GM12873 (cell line): ENCODE measurements at regions not wholly inside any gene's neighbourhood (a gene's known extent, or its start where the extent isn't known, plus 50 kb on each side); places are given as distances from the start of the nearest gene placed in this dataset.
A peak's percentile ranks its signal among the peaks of the same experiment; 100 is the strongest.

ENCODE experiments used
- TF ChIP-seq, protein P1 (sequence below): IDR thresholded peaks from 2 replicates; pipeline ENCODE4 v1.5.1; 2012; ENCODE audit warnings: low read depth, mild to moderate bottlenecking, moderate library complexity, low read length, control low read depth; ENCODE audit not compliant: insufficient read depth; ENCODE audit errors: missing control alignments

DNA sequence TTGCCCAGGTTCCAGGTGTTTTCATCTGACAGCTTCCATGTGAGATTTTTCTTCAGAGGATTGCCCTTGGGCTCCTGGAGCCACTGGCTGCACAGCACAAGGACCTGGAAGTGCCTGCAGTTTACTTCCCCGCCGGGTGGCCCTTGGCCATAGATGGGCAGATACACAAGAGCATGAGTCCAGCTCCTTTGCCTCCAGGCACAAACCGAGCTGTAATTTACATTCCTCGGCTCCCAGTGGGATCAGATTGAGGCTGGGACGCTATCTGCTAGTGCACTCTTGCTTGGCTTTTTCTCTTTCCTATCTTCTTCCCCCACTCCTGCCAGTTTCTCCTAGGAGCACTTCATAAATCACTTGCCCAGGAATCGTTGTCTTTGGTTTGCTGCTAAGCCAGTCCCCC lies 85.4 kb upstream of the RALY start:
- TF ChIP-seq, protein P1, sequence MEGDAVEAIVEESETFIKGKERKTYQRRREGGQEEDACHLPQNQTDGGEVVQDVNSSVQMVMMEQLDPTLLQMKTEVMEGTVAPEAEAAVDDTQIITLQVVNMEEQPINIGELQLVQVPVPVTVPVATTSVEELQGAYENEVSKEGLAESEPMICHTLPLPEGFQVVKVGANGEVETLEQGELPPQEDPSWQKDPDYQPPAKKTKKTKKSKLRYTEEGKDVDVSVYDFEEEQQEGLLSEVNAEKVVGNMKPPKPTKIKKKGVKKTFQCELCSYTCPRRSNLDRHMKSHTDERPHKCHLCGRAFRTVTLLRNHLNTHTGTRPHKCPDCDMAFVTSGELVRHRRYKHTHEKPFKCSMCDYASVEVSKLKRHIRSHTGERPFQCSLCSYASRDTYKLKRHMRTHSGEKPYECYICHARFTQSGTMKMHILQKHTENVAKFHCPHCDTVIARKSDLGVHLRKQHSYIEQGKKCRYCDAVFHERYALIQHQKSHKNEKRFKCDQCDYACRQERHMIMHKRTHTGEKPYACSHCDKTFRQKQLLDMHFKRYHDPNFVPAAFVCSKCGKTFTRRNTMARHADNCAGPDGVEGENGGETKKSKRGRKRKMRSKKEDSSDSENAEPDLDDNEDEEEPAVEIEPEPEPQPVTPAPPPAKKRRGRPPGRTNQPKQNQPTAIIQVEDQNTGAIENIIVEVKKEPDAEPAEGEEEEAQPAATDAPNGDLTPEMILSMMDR: no peak

DNA sequence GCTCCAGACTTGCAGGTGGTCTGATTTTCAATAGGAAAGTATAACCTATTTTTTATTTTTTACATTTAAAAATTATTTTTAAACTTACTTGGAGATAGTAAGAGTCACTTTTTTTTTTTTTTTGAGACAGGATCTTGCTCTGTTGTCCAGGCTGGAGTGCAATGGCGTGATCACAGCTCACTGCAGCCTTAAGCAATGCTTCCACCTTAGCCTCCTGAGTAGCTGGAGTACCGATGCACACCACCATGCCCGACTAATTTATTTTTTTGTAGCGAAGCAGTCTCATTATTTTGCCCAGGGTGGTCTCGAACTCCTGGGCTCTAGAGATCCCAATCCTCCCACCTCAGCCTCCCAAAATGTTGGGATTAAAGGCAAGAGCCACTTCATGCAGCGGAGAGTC lies 84.8 kb upstream of the RALY start:
- TF ChIP-seq, protein P1: no peak

DNA sequence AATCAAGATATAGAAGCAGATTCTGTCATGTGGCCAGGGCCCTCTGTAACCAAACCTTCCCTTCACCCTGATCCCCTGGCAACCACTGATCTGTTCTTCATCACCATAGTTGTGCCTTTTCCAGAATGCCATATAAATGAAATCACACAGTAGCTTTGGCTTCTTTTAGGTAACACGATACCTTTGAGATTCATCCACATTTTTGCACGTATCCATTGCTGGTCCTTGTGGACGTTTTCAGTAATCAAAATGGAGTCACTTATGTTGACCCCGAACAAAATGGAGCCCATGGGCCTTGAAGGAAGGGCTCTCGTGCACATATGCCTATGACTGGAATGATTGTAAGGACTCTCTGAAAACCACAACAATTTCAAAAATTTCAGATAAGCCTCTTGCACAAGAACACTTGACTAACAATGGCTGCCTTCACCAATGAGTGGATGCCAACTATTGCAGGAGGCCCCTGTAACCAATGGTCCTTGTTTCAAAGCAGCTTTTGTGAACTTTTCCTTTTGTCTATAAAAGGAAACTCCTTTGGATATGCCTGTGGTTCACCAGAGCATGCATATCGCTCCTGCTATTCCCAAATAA lies 84.3 kb upstream of the RALY start:
- TF ChIP-seq, protein P1: no peak

DNA sequence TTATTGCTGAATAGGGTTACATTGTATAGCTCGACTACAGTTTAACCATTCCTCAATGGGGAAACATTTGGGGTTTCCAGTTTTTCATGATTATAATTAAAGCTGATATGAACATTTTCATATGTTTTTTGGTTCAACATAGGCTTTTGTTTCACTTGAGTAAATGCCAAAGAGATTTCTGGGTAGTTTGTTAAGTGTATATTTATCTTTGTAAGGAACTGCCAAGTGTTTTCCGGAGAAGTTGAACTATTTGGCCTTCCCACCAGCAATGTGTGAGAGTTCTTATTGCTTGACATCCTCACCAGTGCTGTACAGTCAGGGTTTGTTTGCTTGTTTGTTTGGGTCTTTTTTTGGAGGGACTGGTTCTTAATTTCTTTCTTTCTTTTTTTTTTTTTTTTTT lies 83.7 kb upstream of the RALY start:
- TF ChIP-seq, protein P1: no peak

DNA sequence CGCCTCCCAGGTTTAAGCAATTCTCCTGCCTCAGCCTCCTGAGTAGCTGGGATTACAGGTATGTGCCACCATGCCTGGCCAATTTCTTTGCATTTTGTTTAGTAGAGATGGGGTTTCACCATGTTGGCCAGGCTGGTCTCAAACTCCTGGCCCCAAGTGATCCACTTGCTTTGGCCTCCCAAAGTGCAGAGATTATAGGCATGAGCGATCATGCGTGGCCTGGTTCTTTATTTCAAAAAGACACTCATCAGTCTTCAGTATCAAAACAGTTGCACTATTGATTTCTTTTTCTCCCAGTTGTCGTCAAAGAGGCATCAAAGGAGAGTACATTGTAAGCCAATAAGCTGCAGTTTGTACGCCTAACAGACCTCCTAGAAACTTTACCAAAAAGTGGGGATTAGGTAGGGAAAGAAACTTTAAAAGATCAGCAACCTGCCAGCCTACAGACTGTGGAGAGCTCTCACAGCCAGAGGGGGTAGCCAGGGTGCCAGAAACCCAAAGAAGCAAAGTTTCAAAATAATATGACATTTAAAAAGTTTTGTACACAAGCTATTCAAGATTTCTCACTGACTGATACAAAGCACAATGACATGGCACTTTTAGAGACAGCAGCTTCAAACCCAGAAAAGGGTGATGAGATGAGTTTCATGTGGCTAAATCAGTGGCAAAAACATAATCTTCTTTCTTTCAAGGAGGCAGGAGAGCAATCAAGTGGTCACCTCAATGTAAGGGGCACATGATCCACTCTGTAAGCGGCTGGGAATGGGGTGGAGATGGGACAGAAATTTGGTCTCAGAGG lies 83.0 kb upstream of the RALY start:
- TF ChIP-seq, protein P1: no peak

DNA sequence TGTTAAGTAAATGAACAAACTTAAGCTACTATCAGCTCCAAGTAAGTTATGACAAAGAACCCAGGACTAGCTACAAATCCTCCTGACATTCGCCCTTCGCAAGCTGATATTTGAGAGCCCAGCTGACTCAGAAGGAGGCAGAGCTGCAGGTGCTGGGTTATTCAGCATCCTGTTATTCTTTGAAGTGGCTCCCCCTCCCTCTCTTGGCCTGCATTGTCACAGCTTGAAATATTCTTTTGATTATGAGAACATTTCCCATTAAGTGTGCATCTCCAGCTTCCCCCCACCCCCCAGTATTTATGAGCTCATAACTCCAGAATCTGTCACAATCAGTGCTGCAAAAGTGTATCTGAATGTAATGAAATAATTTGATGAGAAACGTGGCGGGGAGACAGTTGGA lies 78.8 kb upstream of the RALY start:
- TF ChIP-seq, protein P1: no peak

DNA sequence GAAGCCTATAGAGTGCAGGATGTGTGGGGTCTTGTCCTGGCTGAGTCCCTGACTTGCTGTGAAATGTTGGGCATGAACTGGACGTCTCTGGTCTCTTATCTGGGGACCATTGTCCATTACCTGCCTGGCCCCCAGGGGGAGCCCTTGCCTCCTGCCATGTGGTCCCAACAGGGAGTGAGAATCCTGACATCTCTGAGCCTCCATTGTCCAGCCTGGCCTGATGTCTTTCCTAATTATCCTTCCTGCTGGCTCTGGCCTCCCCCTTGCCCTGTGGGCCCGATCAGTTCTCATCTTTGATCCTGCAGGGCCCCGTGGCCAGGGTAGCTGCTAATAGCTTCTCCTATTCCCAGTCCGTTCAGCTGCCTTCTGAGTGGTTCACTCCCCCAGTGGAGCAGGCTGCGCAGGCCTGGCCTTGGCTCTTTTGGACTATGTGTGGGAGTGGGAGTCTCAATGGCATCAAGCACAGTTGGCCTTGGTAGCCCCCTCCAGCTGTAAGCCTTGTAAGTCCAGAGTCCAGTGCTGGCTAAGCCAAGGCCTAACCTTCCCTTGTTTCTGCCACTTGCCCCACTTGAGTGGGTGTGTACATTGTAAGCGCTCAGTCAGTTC lies 77.9 kb upstream of the RALY start:
- TF ChIP-seq, protein P1: peak; percentile 91
